GM23338 (cell line): ENCODE measurements at regions not wholly inside any gene's neighbourhood (a gene's known extent, or its start where the extent isn't known, plus 50 kb on each side); places are given as distances from the start of the nearest gene placed in this dataset.

Experiments used
- JUNB ChIP-seq: IDR thresholded peaks from one replicate; pipeline ENCODE4 v1.6.1; 2016; ENCODE audit warnings: antibody characterized with exemption; ENCODE audit not compliant: unreplicated experiment
- NANOG ChIP-seq: IDR thresholded peaks from 2 replicates; pipeline ENCODE4 v1.6.1; 2016; ENCODE audit warnings: antibody characterized with exemption, borderline replicate concordance
- POLR2AphosphoS5 ChIP-seq: IDR thresholded peaks from 2 replicates; pipeline ENCODE4 v1.6.1; 2016; ENCODE audit warnings: antibody characterized with exemption, low read depth
- REST ChIP-seq: IDR thresholded peaks from one replicate; pipeline ENCODE4 v1.6.1; 2018; ENCODE audit warnings: antibody characterized with exemption; ENCODE audit not compliant: unreplicated experiment
- ZNF114 ChIP-seq: fragments of 250-450 bp; sonication (Bioruptor Pico); IDR thresholded peaks from 2 replicates; pipeline ENCODE4 v1.5.0; 2020; ENCODE audit warnings: mild to moderate bottlenecking, moderate library complexity
- TF ChIP-seq, protein P1 (sequence below): fragments of 250-450 bp; sonication (Bioruptor Pico); IDR thresholded peaks from 2 replicates; pipeline ENCODE4 v1.5.0; 2020; ENCODE audit warnings: mild to moderate bottlenecking, moderate library complexity

- TF ChIP-seq, protein P1, sequence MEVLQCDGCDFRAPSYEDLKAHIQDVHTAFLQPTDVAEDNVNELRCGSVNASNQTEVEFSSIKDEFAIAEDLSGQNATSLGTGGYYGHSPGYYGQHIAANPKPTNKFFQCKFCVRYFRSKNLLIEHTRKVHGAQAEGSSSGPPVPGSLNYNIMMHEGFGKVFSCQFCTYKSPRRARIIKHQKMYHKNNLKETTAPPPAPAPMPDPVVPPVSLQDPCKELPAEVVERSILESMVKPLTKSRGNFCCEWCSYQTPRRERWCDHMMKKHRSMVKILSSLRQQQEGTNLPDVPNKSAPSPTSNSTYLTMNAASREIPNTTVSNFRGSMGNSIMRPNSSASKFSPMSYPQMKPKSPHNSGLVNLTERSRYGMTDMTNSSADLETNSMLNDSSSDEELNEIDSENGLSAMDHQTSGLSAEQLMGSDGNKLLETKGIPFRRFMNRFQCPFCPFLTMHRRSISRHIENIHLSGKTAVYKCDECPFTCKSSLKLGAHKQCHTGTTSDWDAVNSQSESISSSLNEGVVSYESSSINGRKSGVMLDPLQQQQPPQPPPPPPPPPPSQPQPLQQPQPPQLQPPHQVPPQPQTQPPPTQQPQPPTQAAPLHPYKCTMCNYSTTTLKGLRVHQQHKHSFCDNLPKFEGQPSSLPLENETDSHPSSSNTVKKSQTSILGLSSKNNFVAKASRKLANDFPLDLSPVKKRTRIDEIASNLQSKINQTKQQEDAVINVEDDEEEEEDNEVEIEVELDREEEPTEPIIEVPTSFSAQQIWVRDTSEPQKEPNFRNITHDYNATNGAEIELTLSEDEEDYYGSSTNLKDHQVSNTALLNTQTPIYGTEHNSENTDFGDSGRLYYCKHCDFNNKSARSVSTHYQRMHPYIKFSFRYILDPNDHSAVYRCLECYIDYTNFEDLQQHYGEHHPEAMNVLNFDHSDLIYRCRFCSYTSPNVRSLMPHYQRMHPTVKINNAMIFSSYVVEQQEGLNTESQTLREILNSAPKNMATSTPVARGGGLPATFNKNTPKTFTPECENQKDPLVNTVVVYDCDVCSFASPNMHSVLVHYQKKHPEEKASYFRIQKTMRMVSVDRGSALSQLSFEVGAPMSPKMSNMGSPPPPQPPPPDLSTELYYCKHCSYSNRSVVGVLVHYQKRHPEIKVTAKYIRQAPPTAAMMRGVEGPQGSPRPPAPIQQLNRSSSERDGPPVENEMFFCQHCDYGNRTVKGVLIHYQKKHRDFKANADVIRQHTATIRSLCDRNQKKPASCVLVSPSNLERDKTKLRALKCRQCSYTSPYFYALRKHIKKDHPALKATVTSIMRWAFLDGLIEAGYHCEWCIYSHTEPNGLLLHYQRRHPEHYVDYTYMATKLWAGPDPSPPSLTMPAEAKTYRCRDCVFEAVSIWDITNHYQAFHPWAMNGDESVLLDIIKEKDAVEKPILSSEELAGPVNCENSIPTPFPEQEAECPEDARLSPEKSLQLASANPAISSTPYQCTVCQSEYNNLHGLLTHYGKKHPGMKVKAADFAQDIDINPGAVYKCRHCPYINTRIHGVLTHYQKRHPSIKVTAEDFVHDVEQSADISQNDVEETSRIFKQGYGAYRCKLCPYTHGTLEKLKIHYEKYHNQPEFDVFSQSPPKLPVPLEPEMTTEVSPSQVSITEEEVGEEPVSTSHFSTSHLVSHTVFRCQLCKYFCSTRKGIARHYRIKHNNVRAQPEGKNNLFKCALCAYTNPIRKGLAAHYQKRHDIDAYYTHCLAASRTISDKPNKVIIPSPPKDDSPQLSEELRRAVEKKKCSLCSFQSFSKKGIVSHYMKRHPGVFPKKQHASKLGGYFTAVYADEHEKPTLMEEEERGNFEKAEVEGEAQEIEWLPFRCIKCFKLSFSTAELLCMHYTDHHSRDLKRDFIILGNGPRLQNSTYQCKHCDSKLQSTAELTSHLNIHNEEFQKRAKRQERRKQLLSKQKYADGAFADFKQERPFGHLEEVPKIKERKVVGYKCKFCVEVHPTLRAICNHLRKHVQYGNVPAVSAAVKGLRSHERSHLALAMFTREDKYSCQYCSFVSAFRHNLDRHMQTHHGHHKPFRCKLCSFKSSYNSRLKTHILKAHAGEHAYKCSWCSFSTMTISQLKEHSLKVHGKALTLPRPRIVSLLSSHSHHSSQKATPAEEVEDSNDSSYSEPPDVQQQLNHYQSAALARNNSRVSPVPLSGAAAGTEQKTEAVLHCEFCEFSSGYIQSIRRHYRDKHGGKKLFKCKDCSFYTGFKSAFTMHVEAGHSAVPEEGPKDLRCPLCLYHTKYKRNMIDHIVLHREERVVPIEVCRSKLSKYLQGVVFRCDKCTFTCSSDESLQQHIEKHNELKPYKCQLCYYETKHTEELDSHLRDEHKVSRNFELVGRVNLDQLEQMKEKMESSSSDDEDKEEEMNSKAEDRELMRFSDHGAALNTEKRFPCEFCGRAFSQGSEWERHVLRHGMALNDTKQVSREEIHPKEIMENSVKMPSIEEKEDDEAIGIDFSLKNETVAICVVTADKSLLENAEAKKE (CRISPR knock-in tag), result no peak
- no peak for TF ChIP-seq ZNF114 (CRISPR knock-in tag)
- TF ChIP-seq NANOG, result no peak
- no peak for TF ChIP-seq REST
- TF ChIP-seq POLR2AphosphoS5, result no peak
- no peak for TF ChIP-seq JUNB
Observed at GRCh38 chr10:118924493-118924892, 105.0 kb upstream of the NANOS1 start (continued).
